GM12875 (cell line): ENCODE measurements at regions not wholly inside any gene's neighbourhood (a gene's known extent, or its start where the extent isn't known, plus 50 kb on each side); places are given as distances from the start of the nearest gene placed in this dataset.

Experiments used
- H3K4me3 ChIP-seq: one replicate; pipeline ENCODE4 v1.5.1; 2011; ENCODE audit warnings: low read depth, low read length, control low read depth
- TF ChIP-seq, protein P1 (sequence below): IDR thresholded peaks from 2 replicates; pipeline ENCODE4 v1.5.1; 2011; ENCODE audit warnings: low read depth, mild to moderate bottlenecking, control low read depth, inconsistent platforms, low read length, moderate library complexity, borderline replicate concordance; ENCODE audit not compliant: insufficient read depth

DNA sequence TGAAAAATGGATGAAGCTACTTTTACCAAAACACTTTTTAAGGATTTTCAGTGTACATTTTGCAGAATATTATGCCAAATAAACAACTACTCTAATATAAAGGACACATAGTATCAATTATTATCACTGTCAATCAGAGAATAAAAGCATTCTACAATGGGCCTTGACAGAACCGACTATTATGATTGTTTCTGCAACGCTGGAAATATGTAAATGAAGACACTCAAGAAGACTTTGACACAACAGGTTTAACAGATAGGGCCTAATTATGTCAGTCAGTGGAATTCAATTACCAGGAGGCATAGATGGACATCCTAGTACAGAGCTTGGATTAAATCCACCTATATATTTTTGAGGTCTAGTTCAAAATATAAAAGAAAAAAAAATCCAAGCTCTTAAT lies 58.7 kb upstream of the SOX5 start:
- H3K4me3 ChIP-seq: no peak overlapping the region

More for the DNA sequence above, 58.7 kb upstream of the SOX5 start:
- TF ChIP-seq, protein P1, sequence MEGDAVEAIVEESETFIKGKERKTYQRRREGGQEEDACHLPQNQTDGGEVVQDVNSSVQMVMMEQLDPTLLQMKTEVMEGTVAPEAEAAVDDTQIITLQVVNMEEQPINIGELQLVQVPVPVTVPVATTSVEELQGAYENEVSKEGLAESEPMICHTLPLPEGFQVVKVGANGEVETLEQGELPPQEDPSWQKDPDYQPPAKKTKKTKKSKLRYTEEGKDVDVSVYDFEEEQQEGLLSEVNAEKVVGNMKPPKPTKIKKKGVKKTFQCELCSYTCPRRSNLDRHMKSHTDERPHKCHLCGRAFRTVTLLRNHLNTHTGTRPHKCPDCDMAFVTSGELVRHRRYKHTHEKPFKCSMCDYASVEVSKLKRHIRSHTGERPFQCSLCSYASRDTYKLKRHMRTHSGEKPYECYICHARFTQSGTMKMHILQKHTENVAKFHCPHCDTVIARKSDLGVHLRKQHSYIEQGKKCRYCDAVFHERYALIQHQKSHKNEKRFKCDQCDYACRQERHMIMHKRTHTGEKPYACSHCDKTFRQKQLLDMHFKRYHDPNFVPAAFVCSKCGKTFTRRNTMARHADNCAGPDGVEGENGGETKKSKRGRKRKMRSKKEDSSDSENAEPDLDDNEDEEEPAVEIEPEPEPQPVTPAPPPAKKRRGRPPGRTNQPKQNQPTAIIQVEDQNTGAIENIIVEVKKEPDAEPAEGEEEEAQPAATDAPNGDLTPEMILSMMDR: no peak
